SK-N-SH (cell line): ENCODE measurements at regions not wholly inside any gene's neighbourhood (a gene's known extent, or its start where the extent isn't known, plus 50 kb on each side); places are given as distances from the start of the nearest gene placed in this dataset.

Source experiments
- CTCF ChIA-PET: fragments of 300-600, 350-600 bp; formaldehyde crosslinking; extraction: SDS; loops from one replicate; lab custom pipeline; 2021; lab: Yijun Ruan, JAX
- POLR2A ChIA-PET: fragments of 350-600 bp; sonication (Branson Sonifier 250); formaldehyde crosslinking; extraction: SDS; loops from one replicate; lab custom pipeline; 2020; ENCODE audit warnings: antibody characterized with exemption, inconsistent platforms; lab: Yijun Ruan, JAX
- DNase-seq: peaks from one replicate; pipeline ENCODE4 v3.0.0; 2012
- H2AFZ ChIP-seq: fragments of 200-600 bp; sonication (generic); 2 replicates; pipeline ENCODE4 v1.8.1; 2016; ENCODE audit warnings: antibody characterized with exemption, mild to moderate bottlenecking, low read depth
- H3F3A ChIP-seq: fragments of 200-600 bp; sonication (generic); replicated peaks from 2 replicates; pipeline ENCODE3; 2016; ENCODE audit warnings: antibody characterized with exemption, mild to moderate bottlenecking; ENCODE audit not compliant: insufficient read depth
- H3K27ac ChIP-seq, 2 experiments: fragments of 200-500 bp in 1 of 2; fragments of 200-600 bp in 1 of 2; sonication (Bioruptor generic) in 1 of 2; sonication (generic), shearing (Covaris generic) in 1 of 2; 2 replicates each; pipeline versions ENCODE4 v1.5.1 to v1.6.1; 2014 to 2016; ENCODE audit warnings: low read depth in 2 of 2, inconsistent platforms in 1 of 2, low read length in 1 of 2, mild to moderate bottlenecking in 1 of 2, mixed read lengths in 1 of 2
- H3K27me3 ChIP-seq: fragments of 200-600 bp; sonication (generic), shearing (Covaris generic); 2 replicates; pipeline ENCODE4 v1.6.1; 2016; ENCODE audit warnings: mixed run types; ENCODE audit not compliant: insufficient read depth
- H3K36me3 ChIP-seq, 2 experiments: fragments of 200-500 bp in 1 of 2; fragments of 200-600 bp in 1 of 2; sonication (Bioruptor generic) in 1 of 2; sonication (generic) in 1 of 2; replicated peaks in 1 of 2; 2 replicates each; pipeline versions ENCODE3 to v1.5.1; 2014 to 2016; ENCODE audit warnings: low read length in 1 of 2, mild to moderate bottlenecking in 1 of 2; ENCODE audit not compliant: insufficient read depth in 2 of 2, control insufficient read depth in 1 of 2
- H3K4me1 ChIP-seq, 2 experiments: fragments of 200-500 bp in 1 of 2; fragments of 200-600 bp in 1 of 2; sonication (Bioruptor generic) in 1 of 2; sonication (generic), shearing (Covaris generic) in 1 of 2; 2 replicates each; pipeline versions ENCODE4 v1.5.1 to v1.6.1; 2014 to 2016; ENCODE audit warnings: low read depth in 1 of 2, low read length in 1 of 2, mixed run types in 1 of 2; ENCODE audit not compliant: insufficient read depth in 2 of 2, control insufficient read depth in 1 of 2
- H3K4me2 ChIP-seq: fragments of 200-600 bp; sonication (generic), shearing (Covaris generic); 2 replicates; pipeline ENCODE4 v1.6.1; 2017; ENCODE audit warnings: mixed run types
- H3K4me3 ChIP-seq, 2 experiments: fragments of 200-500 bp in 1 of 2; fragments of 200-600 bp in 1 of 2; sonication (Bioruptor generic) in 1 of 2; sonication (generic), shearing (Covaris generic) in 1 of 2; 2 replicates each; pipeline versions ENCODE4 v1.5.1 to v1.8.1; 2014 to 2016; ENCODE audit warnings: low read depth in 2 of 2, inconsistent platforms in 1 of 2, low read length in 1 of 2, mild to moderate bottlenecking in 1 of 2, mixed read lengths in 1 of 2, moderate library complexity in 1 of 2
- H3K79me2 ChIP-seq: fragments of 200-600 bp; sonication (generic); 2 replicates; pipeline ENCODE4 v1.8.1; 2017; ENCODE audit warnings: mild to moderate bottlenecking; ENCODE audit not compliant: insufficient read depth
- H3K9ac ChIP-seq: fragments of 200-600 bp; sonication (generic); 2 replicates; pipeline ENCODE4 v1.6.1; 2017; ENCODE audit warnings: mixed run types
- H3K9me2 ChIP-seq: fragments of 200-600 bp; sonication (generic); 2 replicates; pipeline ENCODE4 v1.6.1; 2017; ENCODE audit warnings: mixed run types
- H3K9me3 ChIP-seq: fragments of 200-600 bp; sonication (generic); 2 replicates; pipeline ENCODE4 v1.6.1; 2017; ENCODE audit warnings: mixed run types, mild to moderate bottlenecking, moderate library complexity
- H4K20me1 ChIP-seq: fragments of 200-600 bp; sonication (generic); 2 replicates; pipeline ENCODE4 v1.6.1; 2017; ENCODE audit warnings: mild to moderate bottlenecking, mixed run types; ENCODE audit not compliant: insufficient read depth
- EP300 ChIP-seq, 2 experiments: IDR thresholded peaks; 2 replicates each; pipeline versions ENCODE4 v1.4.0 to v1.6.1; 2012; ENCODE audit warnings: borderline replicate concordance in 1 of 2, low read depth in 1 of 2, low read length in 1 of 2
- EZH2phosphoT487 ChIP-seq: fragments of 200-600 bp; sonication (generic); IDR thresholded peaks from 2 replicates; pipeline ENCODE4 v1.6.1; 2017; ENCODE audit warnings: low read depth, mixed run types, mild to moderate bottlenecking, antibody characterized with exemption, moderate library complexity, borderline replicate concordance
- FOXJ3 ChIP-seq: sonication (generic); formaldehyde crosslinking; IDR thresholded peaks from 2 replicates; pipeline ENCODE4 v1.5.1; 2020; ENCODE audit warnings: mild to moderate bottlenecking, missing genetic modification reagents
- FOXM1 ChIP-seq: IDR thresholded peaks from 2 replicates; pipeline ENCODE4 v1.4.0; 2012; ENCODE audit warnings: low read depth, mild to moderate bottlenecking
- MAX ChIP-seq: IDR thresholded peaks from 2 replicates; pipeline ENCODE4 v1.4.0; 2012; ENCODE audit warnings: low read depth
- MXI1 ChIP-seq: IDR thresholded peaks from 2 replicates; pipeline ENCODE4 v1.6.1; 2012; ENCODE audit warnings: mild to moderate bottlenecking, low read depth, low read length, improper control_type of control experiment
- NFIC ChIP-seq: IDR thresholded peaks from 2 replicates; pipeline ENCODE4 v1.4.0; 2012; ENCODE audit warnings: borderline replicate concordance
- PBX3 ChIP-seq: IDR thresholded peaks from 2 replicates; pipeline ENCODE4; 2012
- POLR2AphosphoS5 ChIP-seq: IDR thresholded peaks from 2 replicates; pipeline ENCODE4 v1.6.1; 2012; ENCODE audit warnings: low read depth, low read length
- REST ChIP-seq: IDR thresholded peaks from 2 replicates; pipeline ENCODE4 v1.6.1; 2012; ENCODE audit warnings: mild to moderate bottlenecking, low read depth, low read length, moderate library complexity
- RXRA ChIP-seq: IDR thresholded peaks from 2 replicates; pipeline ENCODE4 v1.4.0; 2012; ENCODE audit warnings: low read depth, mild to moderate bottlenecking, borderline replicate concordance
- USF2 ChIP-seq: fragments of 150-350 bp; IDR thresholded peaks from 2 replicates; pipeline ENCODE4 v1.6.1; 2017; ENCODE audit warnings: antibody characterized with exemption, low read length, low read depth, borderline replicate concordance
- WGBS: methylation state at CpG from one replicate; pipeline ENCODE4 v1.1.6; 2017; ENCODE audit warnings: low lambda C conversion rate; 5-methylcytosine and 5-hydroxymethylcytosine counted together

- no peaks in the 10 kb centered on the region for H3K27me3 ChIP-seq
- 40% methylated on average over 4 of the region's 4 CpGs for WGBS
- H3K9ac ChIP-seq, result no peak overlapping the region
- POLR2A ChIA-PET, result no interaction called here
- no peaks in the 10 kb centered on the region for H3F3A ChIP-seq
- no peak overlapping the region for H3K4me3 ChIP-seq
- H3K79me2 ChIP-seq, result no peaks in the 10 kb centered on the region
- CTCF ChIA-PET, result interaction anchor here (1.1 to 1.3 kb wide), 2 partner anchors 22 to 78 kb away, joined by 3 read pairs; no protein-coding TSS in a partner anchor
- DNase-seq, result no peak
- H3K9me3 ChIP-seq, result no peaks in the 10 kb centered on the region
- no peaks in the 10 kb centered on the region for H4K20me1 ChIP-seq
- H3K4me2 ChIP-seq, result no peak overlapping the region
- no peaks in the 10 kb centered on the region for H3K4me1 ChIP-seq
- TF ChIP-seq POLR2AphosphoS5 (no peak), MXI1 (no peak), FOXJ3 (CRISPR knock-in tag) (no peak), FOXM1 (no peak)
- no peak overlapping the region for H3K27ac ChIP-seq
- H2AFZ ChIP-seq, result no peak overlapping the region
- H3K9me2 ChIP-seq, result no peaks in the 10 kb centered on the region
- H3K36me3 ChIP-seq, result no peaks in the 10 kb centered on the region
These were observed 414.4 kb downstream of the SFMBT2 start for GRCh38 chr10:6996431-6996830.

GRCh38 chr10:6995831-6996230 lies 415.0 kb downstream of the SFMBT2 start:
- no peaks in the 10 kb centered on the region for H3F3A ChIP-seq
- H3K4me3 ChIP-seq, result no peak overlapping the region
- H4K20me1 ChIP-seq, result no peaks in the 10 kb centered on the region
- no peak overlapping the region for H3K4me2 ChIP-seq
- no peaks in the 10 kb centered on the region for H3K79me2 ChIP-seq
- no peaks in the 10 kb centered on the region for H3K36me3 ChIP-seq
- no peaks in the 10 kb centered on the region for H3K4me1 ChIP-seq
- 16% methylated on average over 4 of the region's 4 CpGs for whole genome bisulfite sequencing
- H3K27me3 ChIP-seq, result no peaks in the 10 kb centered on the region
- H2AFZ ChIP-seq, result no peak overlapping the region
- H3K27ac ChIP-seq, result no peak overlapping the region
- CTCF ChIA-PET, result interaction anchor here (1.0 to 1.3 kb wide), 3 partner anchors 21 to 77 kb away, joined by 3 read pairs; no protein-coding TSS in a partner anchor
- no peak overlapping the region for H3K9ac ChIP-seq
- H3K9me3 ChIP-seq, result no peaks in the 10 kb centered on the region
- no peaks in the 10 kb centered on the region for H3K9me2 ChIP-seq
- DNase-seq, result no peak
- TF ChIP-seq PBX3, result no peak
- TF ChIP-seq EZH2phosphoT487, result no peak
- TF ChIP-seq EP300 (IDR thresholded peaks at IDR 0.05; ENCODE audit: borderline replicate concordance in 1 of 2, low read depth in 1 of 2, low read length in 1 of 2), result no peak
- no peak for TF ChIP-seq RXRA
- no peak for TF ChIP-seq NFIC
- no peak for TF ChIP-seq USF2
- TF ChIP-seq FOXJ3 (CRISPR knock-in tag), result no peak
- no peak for TF ChIP-seq REST
- TF ChIP-seq MAX, result no peak
- POLR2A ChIA-PET, result no interaction called here
